ENCODE measurements at regions not wholly inside any gene's neighbourhood (a gene's known extent, or its start where the extent isn't known, plus 50 kb on each side); places are given as distances from the start of the nearest gene placed in this dataset.

DNA sequence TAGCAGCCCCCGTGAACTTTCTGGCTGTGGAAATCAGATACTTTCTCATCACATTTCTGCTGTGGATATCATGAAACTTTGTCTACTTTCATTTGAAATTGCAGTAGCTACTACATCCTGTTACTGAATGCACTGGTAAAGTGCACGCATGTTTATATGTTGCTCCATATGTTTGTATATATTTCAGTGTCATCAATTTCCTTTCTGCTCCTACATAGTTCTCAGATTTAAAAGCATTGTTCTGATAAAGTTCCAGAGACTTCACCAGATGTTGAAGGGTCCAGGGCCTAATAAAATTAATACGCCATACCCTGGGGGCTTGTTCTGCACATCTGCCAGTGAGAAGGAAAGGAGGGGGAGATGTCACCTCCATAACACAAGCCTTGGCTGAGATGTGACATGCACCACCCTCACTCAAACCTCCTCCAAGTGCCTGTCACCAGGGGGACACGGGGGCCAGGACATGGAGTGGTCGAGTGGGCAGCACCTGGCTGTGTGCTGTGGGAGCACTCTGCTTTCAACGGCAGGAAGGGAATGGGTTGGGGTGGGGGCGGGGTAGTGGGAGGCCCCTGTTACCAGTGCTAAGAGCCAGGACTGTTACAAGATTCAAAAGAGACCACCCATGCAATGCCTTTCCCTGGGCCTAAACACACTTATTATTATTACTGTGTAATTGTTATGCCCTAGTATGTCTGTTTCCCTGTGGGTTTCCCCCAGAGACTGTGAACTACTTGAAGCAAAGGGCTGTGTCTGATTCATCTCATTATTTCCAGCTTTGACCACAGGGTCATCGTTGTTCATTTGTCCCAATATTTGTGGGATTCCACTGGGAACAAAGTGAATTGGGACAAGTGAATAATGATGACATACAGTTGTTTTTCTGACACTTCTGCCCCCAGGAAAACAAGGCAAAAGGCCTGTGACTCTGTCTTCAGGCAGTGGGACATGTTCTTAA is 193.4 kb downstream of the FOXL1 start:
- TF ChIP-seq CTCF (IDR thresholded peaks at IDR 0.05) (no peak), ZFX (IDR thresholded peaks at IDR 0.05; ENCODE audit: borderline replicate concordance) (no peak)

All from 22Rv1 (cell line).